ENCODE measurements at regions not wholly inside any gene's neighbourhood (a gene's known extent, or its start where the extent isn't known, plus 50 kb on each side); places are given as distances from the start of the nearest gene placed in this dataset.

GRCh38 chr5:110884005-110884404 is 145.2 kb downstream of the SLC25A46 start:
- TF ChIP-seq ZNF8 (CRISPR knock-in tag; IDR thresholded peaks at IDR 0.05) (no peak), ZC3H10 (CRISPR knock-in tag; IDR thresholded peaks at IDR 0.05) (no peak), OSR1 (CRISPR knock-in tag; IDR thresholded peaks at IDR 0.05) (no peak), POU6F1 (CRISPR knock-in tag; IDR thresholded peaks at IDR 0.05; ENCODE audit: borderline replicate concordance, low read depth) (no peak), ZFP3 (CRISPR knock-in tag; IDR thresholded peaks at IDR 0.05) (no peak), PATZ1 (CRISPR knock-in tag; IDR thresholded peaks at IDR 0.05; ENCODE audit: borderline replicate concordance) (no peak), ZFP30 (CRISPR knock-in tag; IDR thresholded peaks at IDR 0.05) (no peak), PPARA (CRISPR knock-in tag; IDR thresholded peaks at IDR 0.05; ENCODE audit: borderline replicate concordance) (no peak)

All from SK-N-SH treated with all-trans-retinoic acid at 6 μM for 48 hours (cell line).